ENCODE measurements at regions not wholly inside any gene's neighbourhood (a gene's known extent, or its start where the extent isn't known, plus 50 kb on each side); places are given as distances from the start of the nearest gene placed in this dataset.

DNA sequence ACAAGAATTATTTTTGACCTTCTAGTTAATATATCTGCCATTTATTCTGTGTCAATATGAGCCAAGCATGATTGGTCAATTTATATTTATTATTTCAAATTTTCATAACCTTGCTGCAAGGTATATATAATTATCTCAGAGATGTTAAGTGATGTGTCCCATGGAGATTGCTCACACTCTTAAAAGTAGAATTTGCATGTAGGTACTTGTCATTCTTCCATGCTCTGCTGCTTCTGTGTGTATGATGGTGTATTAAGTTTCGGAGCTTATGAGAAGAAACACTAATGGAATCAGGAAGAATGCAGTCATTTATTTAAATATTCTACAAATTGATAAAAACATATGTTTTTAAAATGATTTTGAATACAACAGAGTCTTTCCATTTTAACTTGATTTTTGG lies 586.8 kb upstream of the MIR17HG start:
- no peaks in the 10 kb centered on the region for H3K27me3 ChIP-seq (ENCODE audit: control insufficient read depth, insufficient read depth, low read length)
- H3K9me3 ChIP-seq (ENCODE audit: control insufficient read depth, insufficient read depth, low read length) = no peaks in the 10 kb centered on the region
- H3K4me3 ChIP-seq (ENCODE audit: low read depth, low read length) = no peak overlapping the region
- H3K27ac ChIP-seq (ENCODE audit: low read depth, low read length) = no peak overlapping the region
- POLR2A ChIA-PET = no interaction called here
- CTCF ChIA-PET = no interaction called here
- TF ChIP-seq, protein P1, sequence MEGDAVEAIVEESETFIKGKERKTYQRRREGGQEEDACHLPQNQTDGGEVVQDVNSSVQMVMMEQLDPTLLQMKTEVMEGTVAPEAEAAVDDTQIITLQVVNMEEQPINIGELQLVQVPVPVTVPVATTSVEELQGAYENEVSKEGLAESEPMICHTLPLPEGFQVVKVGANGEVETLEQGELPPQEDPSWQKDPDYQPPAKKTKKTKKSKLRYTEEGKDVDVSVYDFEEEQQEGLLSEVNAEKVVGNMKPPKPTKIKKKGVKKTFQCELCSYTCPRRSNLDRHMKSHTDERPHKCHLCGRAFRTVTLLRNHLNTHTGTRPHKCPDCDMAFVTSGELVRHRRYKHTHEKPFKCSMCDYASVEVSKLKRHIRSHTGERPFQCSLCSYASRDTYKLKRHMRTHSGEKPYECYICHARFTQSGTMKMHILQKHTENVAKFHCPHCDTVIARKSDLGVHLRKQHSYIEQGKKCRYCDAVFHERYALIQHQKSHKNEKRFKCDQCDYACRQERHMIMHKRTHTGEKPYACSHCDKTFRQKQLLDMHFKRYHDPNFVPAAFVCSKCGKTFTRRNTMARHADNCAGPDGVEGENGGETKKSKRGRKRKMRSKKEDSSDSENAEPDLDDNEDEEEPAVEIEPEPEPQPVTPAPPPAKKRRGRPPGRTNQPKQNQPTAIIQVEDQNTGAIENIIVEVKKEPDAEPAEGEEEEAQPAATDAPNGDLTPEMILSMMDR (IDR thresholded peaks at IDR 0.05; ENCODE audit: low read depth, low read length) = no peak
- DNase-seq (ENCODE audit: low read depth, low spot score) = no peak

- TF ChIP-seq, protein P1 (IDR thresholded peaks at IDR 0.05; ENCODE audit: low read depth, low read length) = no peak
- no peak overlapping the region for H3K4me3 ChIP-seq (ENCODE audit: low read depth, low read length)
- no peaks in the 10 kb centered on the region for H3K27me3 ChIP-seq (ENCODE audit: control insufficient read depth, insufficient read depth, low read length)
- POLR2A ChIA-PET = no interaction called here
- no peak for DNase-seq (ENCODE audit: low read depth, low spot score)
- H3K9me3 ChIP-seq (ENCODE audit: control insufficient read depth, insufficient read depth, low read length) = no peaks in the 10 kb centered on the region
- CTCF ChIA-PET = no interaction called here
- no peak overlapping the region for H3K27ac ChIP-seq (ENCODE audit: low read depth, low read length)
Observed at GRCh38 chr13:90763476-90764150, 583.9 kb upstream of the MIR17HG start.

DNA sequence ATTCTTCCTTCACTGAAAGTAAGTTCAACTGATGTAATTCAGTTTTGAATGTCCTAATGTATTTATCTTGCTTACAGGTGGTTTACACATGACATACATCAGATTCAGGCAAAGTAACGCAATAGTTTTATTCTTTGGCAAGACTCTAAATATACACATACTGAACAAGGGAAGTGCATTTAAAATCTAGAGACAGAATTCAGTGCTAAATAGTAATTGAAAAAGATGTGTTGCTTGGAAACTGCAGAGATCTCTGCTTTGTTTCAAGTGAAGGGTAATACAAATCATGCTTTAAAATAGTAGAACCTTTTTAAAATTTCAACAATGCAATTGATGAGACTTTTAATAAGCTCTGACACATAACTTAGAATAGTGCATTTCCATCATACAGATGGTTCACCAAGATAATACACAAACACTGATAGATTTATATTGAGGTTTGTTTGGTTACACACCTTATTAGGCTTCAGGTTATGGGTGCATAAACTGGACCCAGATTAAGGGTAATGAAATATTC lies 581.0 kb upstream of the MIR17HG start:
- H3K9me3 ChIP-seq (ENCODE audit: control insufficient read depth, insufficient read depth, low read length) = no peaks in the 10 kb centered on the region
- H3K4me3 ChIP-seq (ENCODE audit: low read depth, low read length) = no peak overlapping the region
- TF ChIP-seq, protein P1 (IDR thresholded peaks at IDR 0.05; ENCODE audit: low read depth, low read length) = no peak
- no peaks in the 10 kb centered on the region for H3K27me3 ChIP-seq (ENCODE audit: control insufficient read depth, insufficient read depth, low read length)
- ChIA-PET POLR2A (no interaction called here), CTCF (no interaction called here)
- no peak overlapping the region for H3K27ac ChIP-seq (ENCODE audit: low read depth, low read length)
- DNase-seq (ENCODE audit: low read depth, low spot score) = no peak

DNA sequence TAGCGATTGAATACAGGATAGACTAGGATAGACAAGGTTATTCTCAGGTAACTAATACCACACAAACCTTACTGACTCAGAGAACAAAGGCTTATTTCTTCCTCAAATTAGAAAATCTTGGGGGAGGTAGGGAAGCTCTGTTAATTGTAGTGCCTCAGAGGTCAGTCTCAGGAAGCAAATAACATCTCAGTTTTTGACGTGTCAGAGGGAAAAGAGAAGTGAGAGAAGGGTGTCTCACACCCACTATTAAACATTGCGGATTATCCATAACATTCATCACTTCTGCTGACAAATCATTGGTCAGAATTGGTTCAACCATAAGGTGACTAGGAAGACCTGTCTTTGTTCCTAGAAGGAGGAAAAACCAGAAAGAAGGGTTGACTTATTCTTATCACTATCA lies 579.4 kb upstream of the MIR17HG start:
- POLR2A ChIA-PET = no interaction called here
- CTCF ChIA-PET = no interaction called here
- TF ChIP-seq, protein P1 (IDR thresholded peaks at IDR 0.05; ENCODE audit: low read depth, low read length) = no peak

GRCh38 chr13:90769387-90769786 lies 578.1 kb upstream of the MIR17HG start:
- ChIA-PET CTCF (no interaction called here), POLR2A (no interaction called here)

More for the DNA sequence above, 579.4 kb upstream of the MIR17HG start:
- Histone ChIP-seq H3K27me3 (ENCODE audit: control insufficient read depth, insufficient read depth, low read length) (no peaks in the 10 kb centered on the region), H3K27ac (ENCODE audit: low read depth, low read length) (no peak overlapping the region), H3K9me3 (ENCODE audit: control insufficient read depth, insufficient read depth, low read length) (no peaks in the 10 kb centered on the region), H3K4me3 (ENCODE audit: low read depth, low read length) (no peak overlapping the region)
- no peak for DNase-seq (ENCODE audit: low read depth, low spot score)

More at GRCh38 chr13:90769387-90769786, 578.1 kb upstream of the MIR17HG start:
- TF ChIP-seq, protein P1 (IDR thresholded peaks at IDR 0.05; ENCODE audit: low read depth, low read length) = no peak
- H3K4me3 ChIP-seq (ENCODE audit: low read depth, low read length) = no peak overlapping the region
- H3K27ac ChIP-seq (ENCODE audit: low read depth, low read length) = no peak overlapping the region
- no peaks in the 10 kb centered on the region for H3K27me3 ChIP-seq (ENCODE audit: control insufficient read depth, insufficient read depth, low read length)
- no peaks in the 10 kb centered on the region for H3K9me3 ChIP-seq (ENCODE audit: control insufficient read depth, insufficient read depth, low read length)
- no peak for DNase-seq (ENCODE audit: low read depth, low spot score)

All from AG04450 (cell line).